GM21825 (cell line): ENCODE measurements at regions not wholly inside any gene's neighbourhood (a gene's known extent, or its start where the extent isn't known, plus 50 kb on each side); places are given as distances from the start of the nearest gene placed in this dataset.

Experiments used
- ATAC-seq: cut with Tn5 transposase; IDR thresholded peaks from one replicate; pipeline ENCODE4 v1.9.1; 2021; ENCODE audit warnings: mild to moderate bottlenecking, moderate library complexity; ENCODE audit not compliant: unreplicated experiment

GRCh38 chr4:184575306-184575705 is 73.9 kb downstream of the CASP3 start:
- ATAC-seq = no peak

DNA sequence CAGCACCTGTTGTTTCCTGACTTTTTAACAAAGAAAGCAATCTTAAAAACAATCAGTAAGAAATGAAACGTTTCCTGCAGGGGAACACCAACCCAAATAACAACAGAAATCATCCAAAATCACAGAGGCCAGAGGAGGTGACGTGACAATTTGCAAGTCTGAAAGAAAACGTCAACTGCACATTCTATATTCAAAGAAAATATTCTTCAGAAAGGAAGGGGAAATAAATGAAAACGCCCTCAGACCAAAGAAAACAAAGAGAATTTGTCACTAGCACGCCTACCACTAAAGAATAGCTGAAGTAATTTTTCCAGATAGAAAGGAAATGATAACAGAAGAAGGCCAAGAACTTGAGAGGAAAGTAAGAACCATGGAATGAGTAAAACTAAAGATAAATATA is 74.4 kb downstream of the CASP3 start:
- ATAC-seq = no peak

- ATAC-seq = no peak
Observed at GRCh38 chr4:184573701-184574100, 75.5 kb downstream of the CASP3 start.

DNA sequence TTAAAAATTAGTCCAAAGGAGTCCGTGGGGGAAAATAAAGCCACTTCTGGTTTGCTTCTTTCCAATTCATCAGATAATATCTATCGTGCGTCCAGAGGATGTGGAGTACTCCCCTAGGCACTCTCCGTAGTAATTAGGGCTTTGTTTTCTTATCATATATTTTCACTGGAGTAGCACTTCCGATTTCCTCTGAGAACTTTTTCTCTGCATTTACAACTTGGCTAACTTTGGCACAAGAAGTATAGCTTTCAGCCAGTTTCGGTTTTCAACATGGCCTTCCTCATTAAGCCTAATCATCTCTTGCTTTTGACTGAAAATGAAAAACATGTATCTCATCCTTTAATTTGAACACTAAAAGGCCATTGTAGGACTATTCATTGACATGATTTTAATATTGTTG is 80.5 kb downstream of the CASP3 start:
- ATAC-seq = no peak

DNA sequence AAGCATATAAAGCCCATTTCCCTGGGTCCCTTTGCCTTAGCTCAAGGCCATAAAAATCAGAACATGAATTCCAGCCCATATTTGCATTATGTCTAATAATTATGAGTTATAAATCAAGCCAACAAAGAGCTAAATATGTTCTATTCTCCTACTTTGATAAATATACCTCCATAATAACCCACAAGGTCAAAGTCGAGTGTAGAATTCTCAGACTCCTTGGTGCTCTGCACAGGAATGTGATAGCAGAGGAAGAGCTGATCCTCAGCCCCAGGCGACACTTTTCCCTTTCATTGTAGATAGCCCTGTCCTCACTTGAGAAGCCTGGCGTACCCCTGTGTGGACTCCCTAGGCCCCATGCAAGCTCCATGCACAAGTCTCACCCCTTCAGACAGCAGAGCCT is 85.6 kb downstream of the CASP3 start:
- no peak for ATAC-seq

GRCh38 chr4:184558996-184559395 is 84.6 kb upstream of the IRF2 start:
- ATAC-seq = no peak

- ATAC-seq = no peak
Observed at GRCh38 chr4:184553891-184554290, 79.5 kb upstream of the IRF2 start.

- ATAC-seq = no peak
Observed at GRCh38 chr4:184550476-184550875, 76.1 kb upstream of the IRF2 start.

GRCh38 chr4:184548648-184549341 is 74.4 kb upstream of the IRF2 start:
- ATAC-seq = no peak

DNA sequence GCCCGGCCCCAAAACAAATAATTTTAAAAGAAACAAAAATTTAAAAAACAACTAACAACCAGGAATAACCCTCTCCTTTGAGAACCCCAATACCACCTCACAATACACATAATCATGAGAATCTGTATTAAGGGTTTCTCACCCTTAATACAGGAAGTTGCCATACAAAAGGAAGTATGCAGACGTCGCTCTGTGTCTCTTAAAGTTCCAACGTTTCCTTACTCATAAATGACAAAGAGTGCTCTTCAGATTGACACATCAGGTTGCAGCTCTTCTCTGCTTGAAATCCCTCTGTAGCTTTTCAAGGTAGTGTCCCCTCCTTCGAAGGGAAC is 73.9 kb upstream of the IRF2 start:
- ATAC-seq = no peak

DNA sequence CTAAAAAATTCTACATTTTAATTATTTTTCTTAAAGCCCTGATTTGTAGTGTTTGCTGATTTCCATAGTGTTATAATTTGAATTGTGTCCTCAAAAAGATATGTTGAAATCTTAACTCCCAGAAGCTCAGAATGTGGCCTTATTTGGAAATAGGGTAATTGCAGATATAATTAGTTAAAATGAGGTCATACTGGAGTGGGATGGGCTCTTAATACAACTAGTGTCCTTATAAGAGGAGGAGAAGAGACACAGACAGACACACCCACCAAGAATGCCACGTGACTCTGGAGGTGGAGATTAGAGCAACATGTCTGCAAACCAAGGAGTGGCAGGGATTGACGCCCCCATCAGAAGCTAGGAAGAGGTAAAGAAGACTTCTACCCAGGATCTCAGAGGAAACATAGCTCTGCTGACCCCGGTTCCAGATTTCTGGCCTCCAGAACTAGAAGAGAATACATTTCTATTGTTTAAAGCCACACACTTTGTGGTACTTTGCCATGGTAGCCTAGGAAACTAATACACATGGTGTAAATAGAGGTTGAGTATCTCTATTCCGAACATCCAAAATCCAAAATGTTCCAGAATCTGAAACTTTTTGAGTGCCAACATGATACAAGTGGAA is 70.5 kb upstream of the IRF2 start:
- no peak for ATAC-seq

DNA sequence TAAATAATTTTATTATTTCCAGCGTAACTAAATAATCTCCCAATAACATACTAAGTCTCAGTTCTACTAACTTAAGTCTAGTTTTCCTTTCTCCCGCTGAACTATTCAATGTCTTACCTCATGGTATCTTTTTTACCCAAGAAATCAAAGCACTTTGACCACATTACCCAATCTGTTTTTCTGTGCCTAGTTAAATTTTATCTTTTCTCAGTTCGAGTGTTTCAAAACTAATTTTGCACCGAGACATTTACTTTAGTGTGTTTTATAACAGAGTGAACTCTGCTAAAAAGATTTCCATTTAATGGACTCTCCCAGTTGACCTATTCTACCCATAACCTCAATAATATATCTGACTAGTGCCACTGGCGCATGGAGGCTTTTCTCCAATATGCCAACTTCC is 67.6 kb upstream of the IRF2 start:
- no peak for ATAC-seq

GRCh38 chr4:184540307-184540706 is 66.0 kb upstream of the IRF2 start:
- no peak for ATAC-seq

- peak; percentile 48 for ATAC-seq
Observed at GRCh38 chr4:184538023-184538599, 63.8 kb upstream of the IRF2 start.

DNA sequence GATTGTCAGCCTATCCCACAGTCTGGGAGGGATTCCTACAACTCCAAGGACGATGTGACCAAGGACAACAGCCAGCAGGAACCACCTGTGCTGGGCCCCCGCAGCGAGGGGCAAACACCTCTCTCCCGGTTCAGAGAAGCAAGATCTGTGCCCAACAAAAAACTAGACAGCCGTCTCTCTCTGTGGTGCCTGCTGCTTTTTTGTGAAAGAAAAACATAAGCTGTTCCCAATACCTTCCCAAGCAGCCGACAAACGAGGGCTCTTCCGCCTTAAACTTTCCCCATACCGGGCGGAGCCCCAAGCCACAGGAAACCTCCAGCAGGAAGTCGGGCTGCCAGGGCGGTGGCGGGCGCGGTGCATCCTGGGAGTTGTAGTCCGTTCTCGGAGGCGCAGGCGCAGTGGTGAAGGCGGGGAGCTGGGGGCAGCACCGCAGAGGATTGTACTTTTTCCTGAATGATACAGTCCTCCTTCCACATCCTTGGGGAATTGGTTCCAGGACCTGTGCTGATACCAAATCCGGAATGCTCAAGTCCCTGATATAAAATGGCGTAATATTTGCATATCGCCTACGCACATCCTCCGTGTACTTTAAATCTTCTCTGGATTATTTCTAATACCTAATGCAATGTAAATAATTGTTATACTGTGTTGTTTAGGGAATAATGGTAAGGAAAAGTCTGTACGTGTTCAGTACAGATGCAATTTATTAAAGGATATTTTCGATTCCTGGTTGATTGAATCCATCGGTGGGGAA is 63.1 kb upstream of the IRF2 start:
- peak; percentile 57 for ATAC-seq

DNA sequence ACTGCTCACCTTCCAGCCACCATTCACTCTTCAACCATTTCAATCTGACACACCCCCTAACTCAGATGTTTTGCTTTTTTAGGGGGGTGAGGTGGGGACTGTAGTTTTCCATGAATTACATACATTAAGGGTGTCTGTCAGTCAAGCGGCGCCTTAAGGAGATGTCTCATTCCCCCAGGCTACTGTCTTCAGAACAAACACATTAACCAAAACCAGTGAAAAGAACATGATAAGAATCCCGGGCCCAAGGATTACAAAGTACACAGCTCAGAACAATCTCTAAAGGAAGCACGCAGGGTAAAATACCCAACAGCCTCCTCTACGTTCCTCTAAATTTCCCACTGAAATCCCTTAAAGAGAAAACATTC is 62.5 kb upstream of the IRF2 start:
- no peak for ATAC-seq

- ATAC-seq = no peak
Observed at GRCh38 chr4:184536065-184536880, 61.9 kb upstream of the IRF2 start.

- peak; percentile 49 for ATAC-seq
Observed at GRCh38 chr4:184534511-184535391, 60.4 kb upstream of the IRF2 start.

DNA sequence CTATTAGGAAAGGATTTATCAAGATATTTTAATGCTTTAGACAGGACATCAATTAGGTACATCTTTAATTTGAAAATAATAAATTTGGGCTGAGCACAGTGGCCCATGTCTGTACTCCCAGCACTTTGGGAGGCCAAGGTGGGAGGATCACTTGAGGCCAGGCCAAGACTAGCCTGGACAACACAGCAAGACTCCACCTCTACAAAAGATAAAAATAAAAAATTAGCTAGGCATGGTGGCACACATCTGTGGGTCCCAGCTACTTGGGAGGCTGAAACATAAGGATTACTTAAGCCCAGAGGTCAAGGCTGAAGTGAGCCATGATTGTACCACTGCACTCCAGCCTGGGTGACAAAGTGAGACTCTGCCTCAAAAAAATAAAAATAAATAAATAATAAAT is 59.6 kb upstream of the IRF2 start:
- ATAC-seq = no peak

- ATAC-seq = no peak
Observed at GRCh38 chr4:184531008-184531407, 56.7 kb upstream of the IRF2 start.
